IPS DF 4.7 (cell line): ENCODE measurements at regions not wholly inside any gene's neighbourhood (a gene's known extent, or its start where the extent isn't known, plus 50 kb on each side); places are given as distances from the start of the nearest gene placed in this dataset.

Source experiments
- DNase-seq: peaks from one replicate; pipeline ENCODE4 v3.0.0-alpha.2; 2013; ENCODE audit warnings: low spot score; ENCODE audit errors: extremely low read depth

GRCh38 chr1:191970116-191970515, 188.1 kb upstream of the RGS18 start:
- no peak for DNase-seq

GRCh38 chr1:191971447-191971846, 186.8 kb upstream of the RGS18 start:
- DNase-seq = no peak

GRCh38 chr1:191974004-191974403, 184.3 kb upstream of the RGS18 start:
- DNase-seq = no peak

GRCh38 chr1:191977874-191978506, 180.3 kb upstream of the RGS18 start:
- no peak for DNase-seq

GRCh38 chr1:191984856-191985255, 173.4 kb upstream of the RGS18 start:
- DNase-seq = no peak

- DNase-seq = no peak
These were observed 166.1 kb upstream of the RGS18 start for GRCh38 chr1:191992118-191992517.

- no peak for DNase-seq
These were observed 164.7 kb upstream of the RGS18 start for GRCh38 chr1:191993549-191993948.

- DNase-seq = no peak
These were observed 156.2 kb upstream of the RGS18 start for GRCh38 chr1:192002063-192002462.

- DNase-seq = no peak
These were observed 154.8 kb upstream of the RGS18 start for GRCh38 chr1:192003295-192004077.

- DNase-seq = no peak
These were observed 152.3 kb upstream of the RGS18 start for GRCh38 chr1:192005976-192006375.

- DNase-seq = no peak
These were observed 149.9 kb upstream of the RGS18 start for GRCh38 chr1:192008281-192008825.

- no peak for DNase-seq
These were observed 147.9 kb upstream of the RGS18 start for GRCh38 chr1:192010406-192010805.

GRCh38 chr1:192011525-192011924, 146.7 kb upstream of the RGS18 start:
- DNase-seq = no peak

- no peak for DNase-seq
These were observed 135.4 kb upstream of the RGS18 start for GRCh38 chr1:192022827-192023226.

- DNase-seq = no peak
These were observed 133.4 kb upstream of the RGS18 start for GRCh38 chr1:192024881-192025280.

- DNase-seq = no peak
These were observed 119.7 kb upstream of the RGS18 start for GRCh38 chr1:192038567-192038966.

GRCh38 chr1:192045131-192045530, 113.1 kb upstream of the RGS18 start:
- DNase-seq = no peak

GRCh38 chr1:192053531-192053971, 104.7 kb upstream of the RGS18 start:
- no peak for DNase-seq

- DNase-seq = no peak
These were observed 100.5 kb upstream of the RGS18 start for GRCh38 chr1:192057766-192058165.

- DNase-seq = no peak
These were observed 98.9 kb upstream of the RGS18 start for GRCh38 chr1:192059407-192059806.

GRCh38 chr1:192061556-192061955, 96.7 kb upstream of the RGS18 start:
- DNase-seq = no peak

GRCh38 chr1:192065087-192065486, 93.2 kb upstream of the RGS18 start:
- DNase-seq = no peak

- DNase-seq = no peak
These were observed 92.1 kb upstream of the RGS18 start for GRCh38 chr1:192066202-192066601.
